ENCODE measurements at regions not wholly inside any gene's neighbourhood (a gene's known extent, or its start where the extent isn't known, plus 50 kb on each side); places are given as distances from the start of the nearest gene placed in this dataset.
"Not testable (repeated sequence)": the region's sequence is repeated elsewhere in the genome, so short reads cannot be mapped to it uniquely, and the experiment has no call there.

DNA sequence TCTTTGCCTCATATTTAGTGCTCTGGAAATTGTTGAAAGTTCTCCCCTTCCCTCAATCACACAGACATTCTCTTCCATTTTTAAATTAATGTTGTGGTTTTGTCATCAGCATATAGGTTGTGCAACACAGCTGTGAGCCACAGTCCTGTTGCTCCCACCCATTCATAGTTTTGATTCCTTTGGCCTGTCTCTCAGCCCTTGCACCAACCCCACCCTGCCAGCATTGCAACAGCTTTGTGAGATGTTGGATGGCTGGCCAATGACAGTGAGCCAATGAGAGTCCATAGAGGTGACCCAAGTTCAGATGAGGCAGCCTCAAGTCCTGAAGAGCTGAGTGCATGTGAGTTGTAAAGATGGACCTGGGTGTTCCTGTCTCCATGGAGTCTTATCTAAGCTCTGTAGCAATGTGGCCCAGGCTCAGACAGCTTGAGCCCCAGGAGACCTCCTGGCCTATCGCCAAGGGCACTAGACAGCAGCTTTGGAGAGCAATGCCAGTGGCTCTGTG, 775.5 kb downstream of the RNF144A start:
- Histone ChIP-seq H2AFZ (ENCODE audit: low read depth) (no peak overlapping the region), H3K27ac (no peak overlapping the region), H3K4me2 (no peak overlapping the region), H3K27me3 (ENCODE audit: insufficient read depth, low read depth) (no peaks in the 10 kb centered on the region), H4K20me1 (ENCODE audit: insufficient read depth) (no peaks in the 10 kb centered on the region), H3K4me3 (IDR thresholded peaks at IDR 0.05; ENCODE audit: insufficient read depth, low read depth, low read length) (no peak overlapping the region), H3K79me2 (ENCODE audit: insufficient read depth, low read depth) (no peaks in the 10 kb centered on the region), H3K4me1 (ENCODE audit: low read depth, poor library complexity, severe bottlenecking) (no peaks in the 10 kb centered on the region), H3K36me3 (ENCODE audit: insufficient read depth) (no peaks in the 10 kb centered on the region), H3K9ac (no peak overlapping the region)
- TF ChIP-seq CTCF (conservative IDR thresholded peaks at IDR 0.05; ENCODE audit: low read depth, low read length): no peak

DNA sequence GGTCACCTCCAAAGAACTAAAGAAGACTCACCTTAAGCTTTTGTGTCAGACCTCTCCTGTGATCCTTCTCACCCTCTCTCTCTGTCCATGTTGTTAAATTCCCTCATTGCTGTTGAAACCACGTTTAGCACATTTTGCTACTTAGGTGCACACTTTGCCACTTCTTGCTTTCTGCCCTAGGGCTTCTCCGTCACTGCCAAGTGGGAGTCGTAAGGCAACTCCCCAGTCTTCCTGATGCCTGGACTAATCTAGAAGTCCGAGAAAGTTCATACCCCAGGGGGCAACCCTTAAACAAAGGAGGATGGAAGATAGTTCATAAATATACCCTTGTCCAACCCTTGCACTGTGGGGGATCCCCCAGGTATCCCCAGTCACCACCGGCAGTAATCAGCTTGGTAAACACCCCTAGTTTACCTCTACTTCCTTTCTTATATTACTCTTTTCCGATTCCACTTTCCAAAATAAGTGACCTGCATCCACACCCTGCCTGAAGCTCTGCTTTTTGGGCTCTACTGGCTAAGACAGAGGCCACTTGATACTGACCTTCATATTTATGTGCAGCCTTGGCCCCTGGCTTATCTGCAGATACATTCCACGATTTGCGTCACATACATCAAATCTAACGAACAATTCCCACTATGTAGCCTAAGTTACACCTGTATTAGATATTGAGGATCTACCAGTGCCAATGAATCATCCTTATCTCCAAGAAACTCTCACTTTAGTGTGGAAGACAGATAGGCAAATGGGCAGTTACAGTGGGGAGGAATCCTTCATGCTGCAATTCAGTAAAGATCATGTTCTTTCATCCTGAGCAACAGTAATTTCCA, 776.2 kb downstream of the RNF144A start:
- H3K4me2 ChIP-seq: no peak overlapping the region
- TF ChIP-seq CTCF (conservative IDR thresholded peaks at IDR 0.05; ENCODE audit: low read depth, low read length): no peak
- no peak overlapping the region for H3K4me3 ChIP-seq (IDR thresholded peaks at IDR 0.05; ENCODE audit: insufficient read depth, low read depth, low read length)
- no peak overlapping the region for H3K9ac ChIP-seq
- H4K20me1 ChIP-seq (ENCODE audit: insufficient read depth): no peaks in the 10 kb centered on the region
- no peak overlapping the region for H2AFZ ChIP-seq (ENCODE audit: low read depth)
- no peaks in the 10 kb centered on the region for H3K79me2 ChIP-seq (ENCODE audit: insufficient read depth, low read depth)
- H3K4me1 ChIP-seq (ENCODE audit: low read depth, poor library complexity, severe bottlenecking): no peaks in the 10 kb centered on the region
- H3K27me3 ChIP-seq (ENCODE audit: insufficient read depth, low read depth): no peaks in the 10 kb centered on the region
- H3K27ac ChIP-seq: no peak overlapping the region
- H3K36me3 ChIP-seq (ENCODE audit: insufficient read depth): no peaks in the 10 kb centered on the region

DNA sequence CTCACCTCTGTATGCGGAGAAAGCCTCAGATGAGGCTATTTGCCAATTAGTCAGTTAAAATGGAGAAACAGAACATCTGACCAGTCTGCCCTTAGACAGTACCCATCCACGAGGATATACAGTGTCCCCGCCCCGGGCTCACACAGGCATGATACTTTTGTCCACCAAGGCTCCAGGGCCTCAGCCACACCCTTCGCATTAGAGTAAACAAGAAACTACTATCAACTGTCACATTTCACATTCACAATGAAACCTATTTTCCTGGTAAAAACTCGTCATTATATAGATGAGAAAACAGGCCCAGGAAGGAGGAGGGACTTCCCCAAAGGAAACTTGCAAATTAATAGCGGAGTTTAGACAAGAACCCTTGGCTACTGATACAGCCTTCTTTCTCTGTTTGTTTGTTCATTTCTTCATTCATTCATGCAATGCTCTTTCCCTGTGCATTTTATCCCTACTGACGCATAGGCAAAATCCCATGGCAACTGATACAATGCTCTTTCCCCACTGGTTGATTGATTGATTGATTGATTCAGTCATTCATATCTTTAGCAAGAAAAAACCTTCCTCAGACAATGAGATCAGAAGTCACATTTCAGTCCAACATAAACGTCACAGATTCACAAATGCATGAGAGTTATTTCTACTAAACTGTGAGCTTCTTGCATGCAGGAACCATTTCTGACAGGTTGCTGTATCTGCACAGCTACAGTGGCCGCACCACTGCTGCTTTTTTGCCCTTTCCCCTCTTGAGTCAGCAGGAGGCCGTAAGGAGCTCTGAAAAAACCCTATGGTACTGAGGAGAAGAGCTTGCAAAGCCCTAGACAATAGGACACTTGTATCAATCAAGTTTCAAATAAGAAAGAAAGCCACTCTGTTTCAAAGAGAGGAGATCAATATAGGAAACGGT, 777.1 kb downstream of the RNF144A start:
- H3K27ac ChIP-seq: no peak overlapping the region
- H3K79me2 ChIP-seq (ENCODE audit: insufficient read depth, low read depth): no peaks in the 10 kb centered on the region
- no peaks in the 10 kb centered on the region for H3K27me3 ChIP-seq (ENCODE audit: insufficient read depth, low read depth)
- H3K4me3 ChIP-seq (IDR thresholded peaks at IDR 0.05; ENCODE audit: insufficient read depth, low read depth, low read length): no peak overlapping the region
- H4K20me1 ChIP-seq (ENCODE audit: insufficient read depth): no peaks in the 10 kb centered on the region
- H3K36me3 ChIP-seq (ENCODE audit: insufficient read depth): no peaks in the 10 kb centered on the region
- H3K9ac ChIP-seq: no peak overlapping the region
- no peak for TF ChIP-seq CTCF (conservative IDR thresholded peaks at IDR 0.05; ENCODE audit: low read depth, low read length)
- H3K4me1 ChIP-seq (ENCODE audit: low read depth, poor library complexity, severe bottlenecking): no peaks in the 10 kb centered on the region
- H2AFZ ChIP-seq (ENCODE audit: low read depth): no peak overlapping the region
- no peak overlapping the region for H3K4me2 ChIP-seq

DNA sequence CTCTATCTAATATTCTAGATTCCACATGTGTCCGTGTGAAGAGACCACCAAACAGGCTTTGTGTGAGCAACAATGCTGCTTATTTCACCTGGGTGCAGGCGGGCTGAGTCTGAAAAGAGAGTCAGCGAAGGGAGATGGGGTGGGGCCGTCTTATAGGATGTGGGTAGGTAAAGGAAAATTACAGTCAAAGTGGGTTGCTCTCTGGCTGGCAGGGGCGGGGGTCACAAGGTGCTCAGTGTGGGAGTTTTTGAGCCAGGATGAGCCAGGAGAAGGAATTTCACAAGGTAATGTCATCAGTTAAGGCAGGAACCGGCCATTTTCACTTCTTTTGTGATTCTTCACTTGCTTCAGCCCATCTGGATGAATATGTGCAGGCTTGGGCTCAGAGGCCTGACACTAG, 779.3 kb downstream of the RNF144A start:
- not testable (repeated sequence) for H4K20me1 ChIP-seq (ENCODE audit: insufficient read depth); H3K4me1 ChIP-seq (ENCODE audit: low read depth, poor library complexity, severe bottlenecking)

More for the DNA sequence above, 779.3 kb downstream of the RNF144A start:
- not testable (repeated sequence) for H2AFZ ChIP-seq (ENCODE audit: low read depth); H3K27me3 ChIP-seq (ENCODE audit: insufficient read depth, low read depth); H3K79me2 ChIP-seq (ENCODE audit: insufficient read depth, low read depth); H3K36me3 ChIP-seq (ENCODE audit: insufficient read depth); H3K27ac ChIP-seq; H3K4me3 ChIP-seq (IDR thresholded peaks at IDR 0.05; ENCODE audit: insufficient read depth, low read depth, low read length); H3K4me2 ChIP-seq; H3K9ac ChIP-seq

Data from KMS-11 (cell line).